CD4-positive, alpha-beta T cell treated with Interleukin-1 beta for 1 hour (primary cell): ENCODE measurements at regions not wholly inside any gene's neighbourhood (a gene's known extent, or its start where the extent isn't known, plus 50 kb on each side); places are given as distances from the start of the nearest gene placed in this dataset.

ENCODE experiments used
- DNase-seq, 2 donors: peaks; one replicate each; pipeline ENCODE4 v3.0.0-alpha.2; 2020 to 2022

- no peak for DNase-seq
Measured at GRCh38 chr13:69571606-69572323, 535.9 kb upstream of the ATXN8OS start.

- no peak for DNase-seq
Measured at GRCh38 chr13:69567514-69567913, 540.1 kb upstream of the ATXN8OS start.

GRCh38 chr13:69566104-69566716, 541.4 kb upstream of the ATXN8OS start:
- no peak for DNase-seq

- no peak for DNase-seq
Measured at GRCh38 chr13:69565334-69565733, 542.3 kb upstream of the ATXN8OS start.

- no peak for DNase-seq
Measured at GRCh38 chr13:69556540-69557196, 551.0 kb upstream of the ATXN8OS start.

GRCh38 chr13:69553976-69554375, 553.6 kb upstream of the ATXN8OS start:
- no peak for DNase-seq

GRCh38 chr13:69551193-69551592, 556.4 kb upstream of the ATXN8OS start:
- no peak for DNase-seq

- no peak for DNase-seq
Measured at GRCh38 chr13:69547780-69548179, 559.8 kb upstream of the ATXN8OS start.

GRCh38 chr13:69545551-69545950, 562.1 kb upstream of the ATXN8OS start:
- no peak for DNase-seq

GRCh38 chr13:69524459-69525150, 583.0 kb upstream of the ATXN8OS start:
- no peak for DNase-seq

GRCh38 chr13:69496981-69497380, 610.6 kb upstream of the ATXN8OS start:
- DNase-seq = no peak

- no peak for DNase-seq
Measured at GRCh38 chr13:69495096-69495495, 612.5 kb upstream of the ATXN8OS start.

GRCh38 chr13:69487576-69487975, 620.0 kb upstream of the ATXN8OS start:
- DNase-seq = no peak

GRCh38 chr13:69485991-69486592, 621.5 kb upstream of the ATXN8OS start:
- DNase-seq = no peak

- no peak for DNase-seq
Measured at GRCh38 chr13:69477451-69477850, 630.2 kb upstream of the ATXN8OS start.

- DNase-seq = no peak
Measured at GRCh38 chr13:69474011-69474685, 633.5 kb upstream of the ATXN8OS start.

GRCh38 chr13:69468624-69469023, 639.0 kb upstream of the ATXN8OS start:
- no peak for DNase-seq

- no peak for DNase-seq
Measured at GRCh38 chr13:69461397-69461796, 646.2 kb upstream of the ATXN8OS start.

GRCh38 chr13:69459346-69459745, 648.3 kb upstream of the ATXN8OS start:
- DNase-seq = no peak

- no peak for DNase-seq
Measured at GRCh38 chr13:69458013-69458412, 649.6 kb upstream of the ATXN8OS start.

GRCh38 chr13:69450245-69450644, 657.4 kb upstream of the ATXN8OS start:
- no peak for DNase-seq

GRCh38 chr13:69425235-69425634, 682.4 kb upstream of the ATXN8OS start:
- DNase-seq = no peak

- no peak for DNase-seq
Measured at GRCh38 chr13:69423844-69424243, 683.8 kb upstream of the ATXN8OS start.
